ENCODE measurements at regions not wholly inside any gene's neighbourhood (a gene's known extent, or its start where the extent isn't known, plus 50 kb on each side); places are given as distances from the start of the nearest gene placed in this dataset.

DNA sequence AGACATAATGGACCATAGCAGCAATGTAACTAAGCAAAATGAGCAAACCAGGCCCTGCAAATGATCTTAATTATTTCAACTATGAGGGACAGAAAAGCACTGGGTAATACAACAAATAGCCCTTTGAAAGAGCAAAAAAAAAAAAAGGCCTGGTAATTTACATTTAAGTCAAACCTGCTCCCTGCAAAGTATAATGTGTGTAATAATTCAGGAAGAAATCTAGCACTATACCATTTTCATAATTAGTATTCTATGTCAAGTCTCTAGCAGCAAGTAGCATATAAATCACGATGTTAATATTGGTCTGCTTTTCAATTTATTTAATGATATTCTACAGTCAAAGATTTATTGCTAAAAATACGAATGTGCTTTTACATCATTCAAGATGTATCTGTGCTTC lies 489.6 kb downstream of the BMP2 start:
- no peak overlapping the region for H3K4me2 ChIP-seq
- ATAC-seq (no peak), FAIRE-seq (no peak), DNase-seq (ENCODE audit: low read depth in 1 of 2, low spot score in 1 of 2) (no peak)
- ChIA-PET POLR2A (no interaction called here), CTCF (interaction anchor here (1.6 kb wide), 1 partner anchor 10 kb away, joined by 4 read pairs; no protein-coding TSS in a partner anchor)
- H3K4me1 ChIP-seq = no peaks in the 10 kb centered on the region
- H3K9me3 ChIP-seq = no peaks in the 10 kb centered on the region
- no peak overlapping the region for H3K27ac ChIP-seq
- 3% methylated on average over 2 of the region's 2 CpGs for WGBS (ENCODE audit: missing lambda C conversion rate)
- H3K4me3 ChIP-seq = no peak overlapping the region
- TF ChIP-seq ZNF302 (CRISPR knock-in tag; IDR thresholded peaks at IDR 0.05) = no peak
- TF ChIP-seq EHF (CRISPR knock-in tag; IDR thresholded peaks at IDR 0.05) = no peak
- no peak for TF ChIP-seq PHF8 (IDR thresholded peaks at IDR 0.05; ENCODE audit: borderline replicate concordance, low read depth)
- TF ChIP-seq KDM1A (IDR thresholded peaks at IDR 0.05; ENCODE audit: low read depth) = no peak
- TF ChIP-seq RARB (CRISPR knock-in tag; IDR thresholded peaks at IDR 0.05) = no peak
- TF ChIP-seq FOSL2 (IDR thresholded peaks at IDR 0.05) = no peak
- TF ChIP-seq FOSL2 (CRISPR knock-in tag; IDR thresholded peaks at IDR 0.05) = no peak
- no peak for TF ChIP-seq ZC3H11A (IDR thresholded peaks at IDR 0.05)
- TF ChIP-seq EP300 (IDR thresholded peaks at IDR 0.05) = no peak
- TF ChIP-seq CEBPB (IDR thresholded peaks at IDR 0.05) = no peak
- no peak for TF ChIP-seq HES2 (IDR thresholded peaks at IDR 0.05)
- TF ChIP-seq CBX8 (IDR thresholded peaks at IDR 0.05) = no peak
- TF ChIP-seq JUN (IDR thresholded peaks at IDR 0.05) = no peak

GRCh38 chr20:7257692-7258466 lies 490.4 kb downstream of the BMP2 start:
- FAIRE-seq (no peak), DNase-seq (ENCODE audit: low read depth in 1 of 2, low spot score in 1 of 2) (no peak), ATAC-seq (no peak)
- no peak for TF ChIP-seq FOSL2 (IDR thresholded peaks at IDR 0.05)
- no peak for TF ChIP-seq FOSL2 (CRISPR knock-in tag; IDR thresholded peaks at IDR 0.05)
- TF ChIP-seq CBX2 (IDR thresholded peaks at IDR 0.05; ENCODE audit: borderline replicate concordance, low read depth) = no peak
- TF ChIP-seq PHF8 (IDR thresholded peaks at IDR 0.05; ENCODE audit: borderline replicate concordance, low read depth) = no peak
- TF ChIP-seq SMC3 (IDR thresholded peaks at IDR 0.05) = no peak
- TF ChIP-seq EHF (CRISPR knock-in tag; IDR thresholded peaks at IDR 0.05) = no peak
- no peak for TF ChIP-seq ZC3H11A (IDR thresholded peaks at IDR 0.05)
- TF ChIP-seq EHMT2 (IDR thresholded peaks at IDR 0.05; ENCODE audit: low read depth) = no peak
- TF ChIP-seq KDM1A (IDR thresholded peaks at IDR 0.05; ENCODE audit: low read depth) = no peak
- TF ChIP-seq RFX5 (IDR thresholded peaks at IDR 0.05) = no peak
- H3K4me1 ChIP-seq = no peaks in the 10 kb centered on the region
- H3K9me3 ChIP-seq = no peaks in the 10 kb centered on the region
- WGBS (ENCODE audit: missing lambda C conversion rate) = 28% methylated on average over 3 of the region's 3 CpGs
- H3K27ac ChIP-seq = no peak overlapping the region
- H3K4me2 ChIP-seq = no peak overlapping the region
- ChIA-PET CTCF (interaction anchor here (0.7 kb wide), 1 partner anchor 679 kb away, joined by 5 read pairs; no protein-coding TSS in a partner anchor), POLR2A (no interaction called here)
- H3K4me3 ChIP-seq = no peak overlapping the region

DNA sequence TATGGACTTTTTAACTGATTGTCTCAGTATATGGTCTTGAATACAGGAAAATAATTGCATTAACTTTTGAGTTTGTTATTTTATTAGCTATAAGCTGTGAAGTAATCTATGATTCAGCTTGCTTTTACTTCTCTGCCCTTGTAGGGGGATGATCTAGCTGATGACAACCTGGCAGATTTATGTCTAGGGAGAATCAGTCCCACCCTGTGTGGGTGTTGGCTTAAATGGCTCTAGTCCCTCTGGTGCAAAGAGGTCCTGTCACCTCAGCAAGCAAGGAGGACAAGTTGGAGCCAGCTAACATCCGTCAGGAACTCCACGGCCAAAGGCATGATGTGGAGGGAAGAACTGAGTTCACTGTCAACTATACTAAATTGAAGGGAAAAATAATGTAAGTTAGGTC lies 495.3 kb downstream of the BMP2 start:
- POLR2A ChIA-PET = no interaction called here
- Histone ChIP-seq H3K9me3 (no peaks in the 10 kb centered on the region), H3K4me2 (no peak overlapping the region), H3K4me3 (no peak overlapping the region), H3K4me1 (no peaks in the 10 kb centered on the region), H3K27ac (no peak overlapping the region)
- TF ChIP-seq POLR2A (IDR thresholded peaks at IDR 0.05; ENCODE audit: low read length) (no peak), RNF2 (IDR thresholded peaks at IDR 0.05; ENCODE audit: borderline replicate concordance, low read depth) (no peak)
- DNase-seq (ENCODE audit: low read depth in 1 of 2, low spot score in 1 of 2) (no peak), FAIRE-seq (no peak), ATAC-seq (no peak)
- WGBS (ENCODE audit: missing lambda C conversion rate) = 10% methylated on average over 2 of the region's 2 CpGs
- CTCF ChIA-PET = no interaction called here

DNA sequence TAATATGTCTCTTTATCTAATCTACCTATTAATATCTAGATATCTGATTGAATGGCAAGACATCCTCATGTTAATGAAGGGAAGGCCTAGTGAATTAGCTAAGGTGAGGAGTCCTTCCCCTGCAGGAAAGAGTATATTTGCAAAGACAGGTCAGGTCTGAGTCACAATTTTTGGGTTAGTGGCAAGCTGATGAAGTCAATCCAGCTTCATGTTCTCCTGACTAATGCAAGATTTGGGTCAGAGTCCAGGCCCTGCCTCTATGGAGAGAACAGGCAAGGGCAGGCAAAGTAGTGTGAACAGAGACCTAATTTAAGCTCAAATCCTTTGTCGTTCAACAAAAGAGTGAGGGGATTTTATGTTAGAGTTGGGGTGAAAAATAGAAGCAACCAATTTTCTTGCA lies 496.7 kb downstream of the BMP2 start:
- ATAC-seq (no peak), FAIRE-seq (no peak), DNase-seq (ENCODE audit: low read depth in 1 of 2, low spot score in 1 of 2) (no peak)
- POLR2A ChIA-PET = no interaction called here
- TF ChIP-seq BCL3 (IDR thresholded peaks at IDR 0.05) (no peak), HDAC2 (IDR thresholded peaks at IDR 0.05) (no peak), MAZ (IDR thresholded peaks at IDR 0.05; ENCODE audit: borderline replicate concordance, low read depth, low read length) (no peak), E2F6 (IDR thresholded peaks at IDR 0.05; ENCODE audit: borderline replicate concordance, low read depth) (no peak), SREBF2 (IDR thresholded peaks at IDR 0.05) (no peak), NPAS2 (CRISPR knock-in tag; IDR thresholded peaks at IDR 0.05; ENCODE audit: borderline replicate concordance) (no peak), GATA3 (IDR thresholded peaks at IDR 0.05; ENCODE audit: borderline replicate concordance) (no peak), POLR2AphosphoS2 (conservative IDR thresholded peaks at IDR 0.05; ENCODE audit: low read length) (no peak), HES2 (IDR thresholded peaks at IDR 0.05) (no peak), RARB (CRISPR knock-in tag; IDR thresholded peaks at IDR 0.05) (no peak)
- no peaks in the 10 kb centered on the region for H3K4me1 ChIP-seq
- no peak overlapping the region for H3K4me3 ChIP-seq
- H3K4me2 ChIP-seq = no peak overlapping the region
- WGBS (ENCODE audit: missing lambda C conversion rate) = 4% methylated on average over 1 of the region's 1 CpG
- H3K9me3 ChIP-seq = no peaks in the 10 kb centered on the region
- CTCF ChIA-PET = no interaction called here
- no peak overlapping the region for H3K27ac ChIP-seq

Measured in A549 (cell line).